ENCODE measurements at regions not wholly inside any gene's neighbourhood (a gene's known extent, or its start where the extent isn't known, plus 50 kb on each side); places are given as distances from the start of the nearest gene placed in this dataset.
"Not testable (repeated sequence)": the region's sequence is repeated elsewhere in the genome, so short reads cannot be mapped to it uniquely, and the experiment has no call there.

DNA sequence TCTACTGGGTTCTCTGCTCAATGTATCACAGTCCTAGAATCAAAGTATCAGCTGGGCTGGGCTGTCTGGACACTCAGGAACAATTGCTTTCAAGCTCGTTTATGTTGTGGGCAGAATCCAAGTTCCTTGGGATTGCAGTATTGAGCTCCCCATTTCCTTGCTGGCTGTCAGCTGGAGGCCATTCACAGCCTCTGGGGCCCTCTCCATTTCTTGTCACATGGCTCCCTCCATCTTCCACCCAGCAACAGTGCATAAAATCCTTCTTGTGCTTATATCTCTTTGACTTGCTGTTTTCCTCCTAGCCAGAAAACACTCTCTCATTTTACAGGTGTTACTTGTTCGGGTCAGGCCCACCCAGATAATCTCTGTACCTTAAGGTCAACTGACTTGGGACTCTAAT, 363.5 kb downstream of the IGSF11 start:
- no peak for DNase-seq

DNA sequence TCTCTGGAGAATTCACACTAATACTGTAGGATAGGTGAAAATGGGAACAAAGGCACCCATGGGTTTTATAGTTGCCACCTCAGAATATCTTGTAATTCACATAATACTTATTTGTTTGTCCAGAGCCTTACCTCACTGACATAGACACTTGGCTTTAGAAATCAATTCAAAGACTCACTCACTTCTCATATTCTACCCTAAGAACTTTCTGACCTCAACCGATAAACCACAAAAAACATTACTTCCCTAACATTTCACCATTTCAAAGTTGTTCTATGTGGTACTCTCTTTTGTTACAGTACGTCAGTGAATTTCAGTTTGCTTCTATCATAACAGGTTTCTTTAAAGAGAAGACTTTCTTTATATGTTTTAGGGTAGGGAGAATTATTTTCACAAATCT, 359.3 kb downstream of the IGSF11 start:
- DNase-seq = no peak

DNA sequence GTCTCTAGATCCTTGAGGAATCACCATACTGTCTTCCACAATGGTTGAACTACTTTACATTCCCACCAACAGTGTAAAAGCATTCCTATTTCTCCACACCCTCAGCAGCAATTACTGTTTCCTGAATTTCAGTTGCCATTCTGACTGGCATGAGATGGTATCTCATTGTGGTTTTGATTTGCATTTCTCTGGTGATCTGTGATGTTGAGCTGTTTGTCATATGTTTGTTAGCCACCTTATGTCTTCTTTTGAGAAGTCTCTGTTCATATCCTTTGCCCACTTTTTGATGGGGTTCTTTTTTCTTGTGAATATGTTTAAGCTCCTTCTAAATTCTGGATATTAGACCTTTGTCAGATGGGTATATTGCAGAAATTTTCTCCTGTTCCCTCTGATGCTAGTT, 356.0 kb downstream of the IGSF11 start:
- DNase-seq = not testable (repeated sequence)

GRCh38 chr3:118682921-118683320, 351.7 kb downstream of the IGSF11 start:
- DNase-seq = no peak

DNA sequence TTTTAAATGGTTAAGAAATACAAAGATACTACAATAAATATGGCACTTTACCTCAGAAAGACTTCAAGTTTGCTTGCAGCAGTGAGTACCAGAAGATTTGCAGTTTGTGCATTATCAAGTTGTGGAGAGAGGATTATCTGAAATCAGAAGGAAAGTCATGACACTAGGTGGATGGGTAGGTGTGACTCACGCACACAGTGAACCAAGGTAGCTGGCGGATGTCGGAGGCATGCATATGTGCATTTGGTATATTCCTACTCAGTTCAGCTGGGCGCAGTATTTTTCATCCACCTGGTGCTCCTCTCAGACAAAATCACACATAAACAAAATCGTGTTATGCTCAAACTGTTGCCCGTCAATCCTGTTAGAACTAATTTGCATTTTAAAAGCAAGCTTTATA, 351.0 kb downstream of the IGSF11 start:
- DNase-seq = no peak

GRCh38 chr3:118688396-118688884, 346.2 kb downstream of the IGSF11 start:
- DNase-seq = no peak

DNA sequence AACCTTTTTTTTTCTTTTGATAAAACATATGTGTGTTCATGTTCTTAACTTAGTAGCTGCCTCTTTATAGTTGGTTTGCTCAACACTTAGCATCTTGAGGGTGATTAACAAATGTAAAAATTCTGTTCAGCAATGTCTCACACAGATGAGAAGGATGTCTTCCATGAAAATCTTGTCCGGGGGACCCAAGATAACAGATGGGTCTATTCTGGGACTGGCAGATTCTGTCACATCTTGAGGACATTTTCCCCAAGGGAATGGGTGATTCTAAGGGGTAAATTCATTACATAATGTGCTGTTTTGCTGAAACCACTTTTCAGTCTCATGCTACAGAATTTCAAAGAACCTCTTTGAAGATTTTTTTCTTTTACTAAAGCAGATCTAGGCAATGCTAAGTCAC, 342.2 kb downstream of the IGSF11 start:
- no peak for DNase-seq

GRCh38 chr3:118705487-118706219, 329.0 kb downstream of the IGSF11 start:
- DNase-seq = no peak

DNA sequence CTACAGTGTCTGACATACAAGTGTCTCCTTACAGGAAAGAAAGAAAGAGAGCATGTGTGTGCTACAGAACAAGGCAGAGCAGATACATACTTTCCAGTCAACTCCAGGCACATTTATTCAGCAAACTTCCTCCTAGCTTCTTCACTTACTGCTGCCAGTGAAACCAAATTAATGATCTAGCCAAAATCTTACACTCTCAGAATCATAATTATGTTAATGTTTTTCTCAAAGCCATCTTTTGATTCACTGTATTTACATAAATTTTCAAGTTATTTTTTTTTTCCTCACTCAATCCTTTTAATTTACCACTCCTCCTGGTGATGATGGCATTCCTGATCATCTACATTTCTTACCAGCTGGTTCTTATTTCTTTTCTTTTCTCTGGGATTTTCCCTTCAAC, 326.7 kb downstream of the IGSF11 start:
- DNase-seq = no peak

DNA sequence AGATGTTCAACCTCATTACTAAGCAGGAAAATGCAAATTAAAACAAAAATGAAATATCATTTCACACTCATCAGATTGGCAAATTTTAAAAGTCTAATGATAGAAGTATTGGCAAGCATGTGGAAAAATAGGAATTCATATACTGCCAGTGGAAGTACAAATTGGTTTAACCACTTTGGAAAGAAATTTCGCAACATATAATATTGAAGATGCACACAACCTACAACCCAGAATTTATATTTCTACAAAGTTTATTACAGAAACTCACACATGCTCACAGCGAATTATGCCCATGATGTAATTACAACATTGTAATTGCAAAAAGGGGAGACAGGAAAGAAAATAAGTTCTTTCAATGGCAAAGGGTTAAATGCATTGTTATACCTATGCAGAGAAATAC, 324.1 kb downstream of the IGSF11 start:
- DNase-seq = no peak

DNA sequence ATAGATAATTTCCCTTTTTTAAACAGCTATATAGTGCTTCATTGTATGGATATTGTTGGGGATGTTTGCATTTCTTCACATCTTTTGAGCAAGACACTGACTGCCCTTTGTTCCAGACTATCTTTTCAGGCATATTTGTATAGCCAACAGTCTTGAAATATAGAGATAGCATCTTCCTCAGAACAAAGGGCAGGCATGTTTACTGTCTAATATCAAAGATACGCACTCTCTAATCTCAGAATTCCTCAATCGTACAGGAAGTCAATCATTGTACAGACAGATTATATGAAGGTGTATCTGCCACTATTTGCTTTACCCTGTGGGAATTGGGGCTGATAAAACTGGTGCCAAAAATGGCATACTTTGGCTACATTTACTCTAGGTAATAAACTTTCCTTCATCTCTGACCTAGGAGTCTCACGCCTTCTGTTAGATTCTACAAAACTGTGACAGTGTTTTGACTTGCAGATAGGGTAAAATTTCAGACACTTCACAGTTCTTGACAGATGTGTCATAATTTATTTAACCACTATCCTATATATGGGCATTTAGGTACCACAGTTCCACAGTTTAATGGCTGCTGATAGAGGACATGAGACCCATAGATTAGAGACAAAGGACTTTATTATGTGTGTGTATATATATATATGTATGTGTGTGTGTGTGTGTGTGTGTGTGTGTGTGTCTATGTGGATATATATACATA, 321.0 kb downstream of the IGSF11 start:
- no peak for DNase-seq

GRCh38 chr3:118714800-118715199, 319.8 kb downstream of the IGSF11 start:
- DNase-seq = no peak

GRCh38 chr3:118729546-118729945, 305.1 kb downstream of the IGSF11 start:
- no peak for DNase-seq

GRCh38 chr3:118734664-118735063, 300.0 kb downstream of the IGSF11 start:
- no peak for DNase-seq

- DNase-seq = no peak
Measured at GRCh38 chr3:118736107-118736506, 298.5 kb downstream of the IGSF11 start.

DNA sequence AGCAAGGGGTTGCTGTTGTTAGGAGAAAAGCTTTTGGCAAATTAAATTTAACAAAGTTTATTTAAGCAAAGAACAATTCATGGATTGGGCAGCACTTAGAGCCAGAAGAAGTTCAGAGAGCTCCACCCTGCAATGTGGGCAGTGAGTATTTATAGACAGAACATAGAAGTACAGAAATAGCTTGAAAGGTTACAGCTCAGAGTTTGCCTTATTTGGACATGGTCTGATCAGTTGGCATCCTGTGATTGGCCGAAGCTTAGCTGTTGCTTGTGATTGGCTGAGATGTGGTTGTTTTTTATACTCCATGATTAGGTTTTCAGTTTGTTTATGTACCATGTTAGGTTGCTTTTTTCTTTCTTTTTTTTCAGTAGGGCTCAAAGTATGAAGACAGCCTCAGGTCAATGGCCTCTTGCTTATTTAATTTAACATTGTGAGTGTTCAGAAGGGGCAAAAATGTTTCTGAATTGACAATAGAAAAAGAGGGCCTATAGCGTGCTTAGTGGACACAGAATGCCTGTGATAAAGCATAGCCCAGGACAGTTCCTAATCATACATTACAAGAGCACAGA, 293.8 kb downstream of the IGSF11 start:
- no peak for DNase-seq

GRCh38 chr3:118742760-118743159, 291.9 kb downstream of the IGSF11 start:
- no peak for DNase-seq

DNA sequence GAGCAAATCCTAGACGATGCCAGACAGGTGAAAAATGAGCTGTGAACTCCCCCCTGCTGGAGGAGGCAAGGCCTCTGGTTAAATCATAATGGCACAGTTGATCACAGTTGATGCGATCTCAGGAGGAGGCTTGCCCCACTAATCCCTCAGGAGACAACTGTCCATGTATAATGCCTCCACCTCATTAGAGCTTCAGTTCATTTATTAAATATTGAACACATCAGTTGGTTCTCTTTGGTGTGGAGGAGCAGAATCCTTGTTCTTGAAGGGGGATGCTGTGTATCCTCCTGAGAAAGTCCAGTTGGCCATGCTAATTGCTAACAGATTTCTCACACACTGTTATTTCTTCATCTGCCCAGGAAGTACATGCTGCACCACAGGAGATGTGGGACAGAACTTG, 290.5 kb downstream of the IGSF11 start:
- no peak for DNase-seq

- no peak for DNase-seq
Measured at GRCh38 chr3:118754406-118755252, 280.0 kb downstream of the IGSF11 start.

- no peak for DNase-seq
Measured at GRCh38 chr3:118755253-118755801, 279.3 kb downstream of the IGSF11 start.

DNA sequence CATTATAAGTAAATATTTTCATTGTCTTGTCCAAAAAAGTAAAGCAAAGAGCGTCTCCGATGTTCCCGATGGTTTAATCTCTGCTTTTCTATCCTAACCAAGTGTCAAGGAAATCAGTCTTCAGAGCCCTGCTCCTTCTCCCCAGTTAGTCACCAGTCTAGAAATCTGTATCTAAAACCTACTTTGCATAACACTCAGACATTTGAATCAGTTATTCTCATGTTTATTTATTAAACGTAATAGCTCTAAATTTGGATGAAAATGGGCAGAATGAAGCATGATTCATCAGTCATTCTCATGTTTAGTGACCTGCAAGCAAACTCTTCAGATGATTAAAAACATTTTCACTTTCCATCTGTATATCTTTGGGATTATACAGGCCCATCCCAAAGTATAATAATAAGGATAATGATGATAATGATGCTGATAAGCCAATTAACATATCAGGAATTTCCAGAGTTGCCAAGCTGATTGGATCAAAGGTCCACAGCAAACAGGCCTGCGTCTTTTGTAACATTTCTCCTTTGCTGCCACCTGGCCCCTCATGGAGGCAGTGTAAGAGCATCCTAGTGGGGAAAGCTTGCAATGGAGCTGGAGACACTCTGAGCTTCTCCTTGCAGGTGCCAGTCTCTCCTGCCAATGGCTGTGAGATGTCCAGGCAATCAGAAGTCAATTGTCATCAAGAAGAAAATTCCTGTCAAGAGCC, 273.9 kb downstream of the IGSF11 start:
- no peak for DNase-seq

DNA sequence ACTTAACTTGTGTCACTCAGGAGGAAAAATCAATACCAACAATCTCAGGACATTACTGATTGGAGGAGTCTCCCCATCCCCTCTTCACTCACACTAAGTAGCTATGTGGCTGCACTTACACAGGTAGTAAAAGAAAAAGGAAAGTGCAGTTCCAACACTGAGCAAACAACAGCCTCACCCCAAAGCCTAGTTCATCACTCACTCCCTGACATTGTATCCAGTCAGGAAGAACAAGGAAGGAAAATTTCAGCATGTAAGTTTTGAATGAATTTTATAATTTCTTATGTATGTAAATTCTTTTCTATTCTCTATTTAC, 273.4 kb downstream of the IGSF11 start:
- DNase-seq = no peak
